ENCODE measurements at regions not wholly inside any gene's neighbourhood (a gene's known extent, or its start where the extent isn't known, plus 50 kb on each side); places are given as distances from the start of the nearest gene placed in this dataset.

- Histone ChIP-seq H3K4me3 (ENCODE audit: low read depth, low read length, poor library complexity, severe bottlenecking) (no peak overlapping the region), H3K9me2 (ENCODE audit: low read depth, low read length) (no peaks in the 10 kb centered on the region), H4K20me1 (ENCODE audit: insufficient read depth, low read length) (no peaks in the 10 kb centered on the region), H3K36me3 (ENCODE audit: insufficient read depth, low read length) (no peaks in the 10 kb centered on the region), H3K9me3 (ENCODE audit: low read length) (no peaks in the 10 kb centered on the region), H2AFZ (ENCODE audit: low read length) (no peak overlapping the region), H3K4me2 (ENCODE audit: low read length) (no peak overlapping the region), H3K79me2 (ENCODE audit: insufficient read depth, low read length) (no peaks in the 10 kb centered on the region; the same call in 1 of the 2 replicates), H3K9ac (ENCODE audit: low read length) (no peak overlapping the region), H3K4me1 (ENCODE audit: insufficient read depth, low read length, severe bottlenecking) (no peaks in the 10 kb centered on the region), H3F3A (ENCODE audit: insufficient read depth, low read length) (no peaks in the 10 kb centered on the region), H3K27ac (ENCODE audit: low read depth, low read length, poor library complexity, severe bottlenecking) (no peak overlapping the region), H3K27me3 (ENCODE audit: insufficient read depth, low read length) (no peaks in the 10 kb centered on the region)
- TF ChIP-seq CTCF (IDR thresholded peaks at IDR 0.05; ENCODE audit: low read length) (no peak), EZH2 (IDR thresholded peaks at IDR 0.05; ENCODE audit: borderline replicate concordance, low read length) (no peak)
Observed at GRCh38 chr15:72890043-72890442, 106.5 kb upstream of the ADPGK start.

GRCh38 chr15:72889545-72889944 lies 106.0 kb upstream of the ADPGK start:
- H3K4me2 ChIP-seq (ENCODE audit: low read length) = no peak overlapping the region
- TF ChIP-seq EZH2 (IDR thresholded peaks at IDR 0.05; ENCODE audit: borderline replicate concordance, low read length) (no peak), CTCF (IDR thresholded peaks at IDR 0.05; ENCODE audit: low read length) (no peak)
- H3F3A ChIP-seq (ENCODE audit: insufficient read depth, low read length) = no peaks in the 10 kb centered on the region
- H3K79me2 ChIP-seq (ENCODE audit: insufficient read depth, low read length) = no peaks in the 10 kb centered on the region; the same call in 1 of the 2 replicates
- no peak overlapping the region for H3K27ac ChIP-seq (ENCODE audit: low read depth, low read length, poor library complexity, severe bottlenecking)
- no peaks in the 10 kb centered on the region for H3K9me3 ChIP-seq (ENCODE audit: low read length)
- no peak overlapping the region for H3K4me3 ChIP-seq (ENCODE audit: low read depth, low read length, poor library complexity, severe bottlenecking)
- no peaks in the 10 kb centered on the region for H3K27me3 ChIP-seq (ENCODE audit: insufficient read depth, low read length)
- no peaks in the 10 kb centered on the region for H3K9me2 ChIP-seq (ENCODE audit: low read depth, low read length)
- no peaks in the 10 kb centered on the region for H4K20me1 ChIP-seq (ENCODE audit: insufficient read depth, low read length)
- H3K4me1 ChIP-seq (ENCODE audit: insufficient read depth, low read length, severe bottlenecking) = no peaks in the 10 kb centered on the region
- H3K9ac ChIP-seq (ENCODE audit: low read length) = no peak overlapping the region
- H3K36me3 ChIP-seq (ENCODE audit: insufficient read depth, low read length) = no peaks in the 10 kb centered on the region
- no peak overlapping the region for H2AFZ ChIP-seq (ENCODE audit: low read length)

GRCh38 chr15:72888811-72889210 lies 105.3 kb upstream of the ADPGK start:
- no peaks in the 10 kb centered on the region for H3K36me3 ChIP-seq (ENCODE audit: insufficient read depth, low read length)
- H3K27me3 ChIP-seq (ENCODE audit: insufficient read depth, low read length) = no peaks in the 10 kb centered on the region
- no peak overlapping the region for H3K4me3 ChIP-seq (ENCODE audit: low read depth, low read length, poor library complexity, severe bottlenecking)
- no peak overlapping the region for H3K9ac ChIP-seq (ENCODE audit: low read length)
- H3K9me3 ChIP-seq (ENCODE audit: low read length) = no peaks in the 10 kb centered on the region
- no peaks in the 10 kb centered on the region for H3K9me2 ChIP-seq (ENCODE audit: low read depth, low read length)
- no peaks in the 10 kb centered on the region for H3F3A ChIP-seq (ENCODE audit: insufficient read depth, low read length)
- no peak overlapping the region for H3K27ac ChIP-seq (ENCODE audit: low read depth, low read length, poor library complexity, severe bottlenecking)
- TF ChIP-seq CTCF (IDR thresholded peaks at IDR 0.05; ENCODE audit: low read length) (no peak), EZH2 (IDR thresholded peaks at IDR 0.05; ENCODE audit: borderline replicate concordance, low read length) (no peak)
- H3K4me1 ChIP-seq (ENCODE audit: insufficient read depth, low read length, severe bottlenecking) = no peaks in the 10 kb centered on the region
- no peak overlapping the region for H3K4me2 ChIP-seq (ENCODE audit: low read length)
- no peak overlapping the region for H2AFZ ChIP-seq (ENCODE audit: low read length)
- no peaks in the 10 kb centered on the region for H4K20me1 ChIP-seq (ENCODE audit: insufficient read depth, low read length)
- H3K79me2 ChIP-seq (ENCODE audit: insufficient read depth, low read length) = no peaks in the 10 kb centered on the region; the same call in 1 of the 2 replicates

Data from OCI-LY1 (cell line).